Pulmonary artery endothelial cell (primary cell): ENCODE measurements at regions not wholly inside any gene's neighbourhood (a gene's known extent, or its start where the extent isn't known, plus 50 kb on each side); places are given as distances from the start of the nearest gene placed in this dataset.

ENCODE experiments used
- DNase-seq: peaks from one replicate; pipeline ENCODE4 v3.0.0-alpha.2; 2011; ENCODE audit warnings: low read depth, low spot score

DNA sequence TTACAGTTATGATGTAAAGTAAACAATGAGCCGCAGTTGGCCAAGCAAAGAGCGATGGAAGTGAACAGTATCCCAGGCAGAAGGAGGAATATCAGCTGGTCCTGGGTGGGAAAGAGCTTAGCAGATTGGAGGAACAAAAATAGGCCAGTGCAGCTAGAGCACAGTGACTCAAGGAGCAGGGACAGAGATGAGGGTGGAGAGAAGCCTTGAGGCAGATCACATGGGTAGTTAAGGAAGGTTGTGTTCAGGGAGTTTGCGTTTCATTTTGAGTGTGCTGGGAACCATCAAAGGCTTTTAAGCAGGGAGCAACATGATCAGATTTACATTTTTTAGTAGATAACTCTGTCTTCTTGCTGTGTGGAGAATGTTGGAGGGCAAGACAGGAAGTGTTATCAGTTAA, 113.6 kb downstream of the OAT start:
- no peak for DNase-seq

DNA sequence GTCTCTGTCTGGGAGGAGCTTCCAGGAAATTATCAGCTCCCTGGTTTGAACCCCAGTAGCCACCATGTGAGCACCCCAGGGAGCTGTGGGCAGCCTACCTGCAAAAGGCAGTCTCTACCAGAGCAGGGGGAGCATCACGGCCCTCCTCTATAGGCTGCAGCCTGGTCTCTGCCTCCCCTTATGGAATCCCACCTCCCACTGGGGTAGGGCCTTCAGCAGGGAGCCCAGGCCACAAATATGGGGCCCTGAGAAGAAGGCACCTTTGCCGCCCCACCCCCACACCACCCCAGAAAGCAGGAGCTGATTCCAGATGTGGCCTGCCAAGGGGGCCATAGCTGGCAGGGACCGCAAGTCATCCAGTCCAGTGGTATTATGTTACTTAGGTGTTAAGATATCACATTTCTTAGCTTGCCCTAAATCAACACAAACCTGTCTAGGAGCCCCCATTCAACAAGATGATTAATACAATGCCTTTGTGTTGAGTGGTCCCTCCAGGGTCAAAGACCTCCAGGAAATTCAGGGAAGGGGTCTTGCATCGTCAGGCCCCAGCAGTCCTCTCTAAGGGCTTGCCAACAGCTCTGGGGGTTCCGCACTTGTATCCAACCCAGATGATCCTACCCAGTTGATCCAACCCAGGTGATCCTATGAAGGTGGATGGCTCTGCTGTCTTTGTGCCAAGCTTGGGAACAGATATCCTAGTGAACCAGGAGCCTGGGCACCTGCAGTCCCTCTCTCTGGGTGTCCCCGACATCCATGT, 114.9 kb downstream of the OAT start:
- DNase-seq: no peak

DNA sequence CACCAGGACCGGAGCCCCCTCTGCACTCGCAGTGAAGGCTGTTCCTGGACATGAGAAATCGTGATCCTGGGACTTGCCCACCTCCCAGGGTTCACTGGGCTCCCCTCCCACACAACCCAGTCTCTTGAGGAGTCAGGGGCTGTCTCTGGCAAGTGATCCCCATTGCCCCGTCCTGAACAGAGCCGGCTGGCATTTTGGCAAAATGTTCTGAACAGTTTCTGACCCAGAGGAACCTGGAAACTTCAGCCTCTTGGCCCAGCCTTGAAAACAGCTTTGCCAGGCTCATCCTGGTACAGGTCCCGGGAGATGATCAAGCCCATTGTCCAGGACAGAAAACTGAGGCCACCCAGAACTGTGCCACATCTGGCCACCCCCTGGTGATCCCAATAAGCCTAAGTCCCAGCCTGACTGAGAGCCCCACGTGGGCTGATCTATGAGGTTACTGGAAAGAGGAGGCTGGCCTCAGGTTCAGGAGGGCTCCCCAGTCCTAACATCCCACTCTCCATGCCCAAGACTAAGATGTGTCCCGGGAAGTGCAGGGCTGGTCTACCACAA, 115.7 kb downstream of the OAT start:
- no peak for DNase-seq

DNA sequence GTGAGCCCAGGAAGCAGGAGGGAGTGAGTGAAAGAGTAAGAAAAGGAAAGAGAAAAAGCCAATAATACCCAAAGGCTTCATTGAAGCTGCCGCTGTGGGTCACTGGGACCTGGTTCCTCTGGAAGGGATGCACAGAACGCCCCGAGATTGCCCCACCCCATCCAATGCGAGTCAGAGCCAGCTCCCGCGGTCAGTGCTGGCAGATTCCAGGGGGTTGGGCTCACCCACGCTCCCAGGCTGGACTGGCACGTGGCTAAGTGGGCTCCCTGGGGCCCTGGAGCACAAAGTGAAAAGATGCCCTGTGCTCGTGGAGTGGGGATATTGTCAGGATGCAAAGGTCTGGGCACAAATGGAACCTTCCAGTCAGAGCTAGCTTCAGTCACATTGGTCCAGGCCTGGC, 117.0 kb downstream of the OAT start:
- no peak for DNase-seq

DNA sequence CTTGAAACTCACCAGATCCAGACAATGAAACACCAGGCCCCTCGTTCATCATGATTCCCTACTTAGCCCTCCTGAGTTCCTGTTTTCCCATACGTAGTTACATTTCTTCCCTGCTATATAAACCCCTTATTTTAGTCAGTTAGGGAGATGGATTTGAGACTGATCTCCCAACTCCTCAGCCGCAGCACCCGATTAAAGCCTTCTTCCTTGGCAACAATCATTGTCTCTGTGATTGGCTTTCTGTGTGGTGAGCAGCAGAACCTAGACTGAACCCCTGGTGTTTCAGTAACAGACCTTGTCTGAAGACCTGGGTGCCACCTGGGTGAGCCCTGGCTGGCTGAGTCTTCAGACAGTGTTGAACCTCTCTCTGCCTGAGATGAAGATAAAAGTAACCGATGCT, 118.0 kb downstream of the OAT start:
- no peak for DNase-seq

DNA sequence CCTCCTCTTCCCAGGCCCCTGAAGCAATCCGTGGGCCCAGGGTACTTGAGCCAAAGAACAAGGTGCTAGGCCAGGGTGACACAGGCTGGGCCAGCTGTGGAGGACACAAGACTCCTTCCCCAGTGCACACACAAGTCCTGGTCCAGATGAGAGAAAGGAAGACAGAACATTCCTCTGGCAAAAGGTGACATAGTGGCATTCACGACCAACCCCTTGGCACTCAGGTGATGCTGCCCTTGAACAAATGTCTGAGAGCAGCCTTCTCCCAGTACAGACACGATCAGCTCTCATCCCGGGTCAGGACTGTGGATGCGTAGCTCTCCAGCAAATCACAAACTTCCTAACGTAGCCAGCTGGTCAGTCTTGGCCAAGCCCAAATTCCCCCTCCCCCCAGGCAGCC, 118.5 kb downstream of the OAT start:
- DNase-seq: no peak

DNA sequence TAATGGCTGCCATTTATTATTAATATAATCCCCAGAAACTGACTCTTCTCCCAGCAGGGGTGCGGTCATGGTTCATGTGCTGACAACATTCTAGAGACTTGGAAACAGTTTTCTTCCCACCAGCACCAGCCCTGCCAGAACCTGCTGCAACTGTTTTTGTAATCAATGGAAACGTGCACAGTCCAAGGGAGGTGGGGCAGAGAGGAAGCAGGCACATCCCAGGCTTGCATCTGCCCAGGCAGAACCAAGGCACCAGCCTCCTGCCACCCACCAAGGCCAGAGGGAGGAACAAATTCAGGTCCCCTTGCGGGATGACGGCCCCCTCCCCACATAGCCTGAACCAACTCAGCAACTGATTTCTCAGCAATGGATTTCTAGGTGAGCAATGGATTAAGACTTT, 119.0 kb downstream of the OAT start:
- DNase-seq: no peak

DNA sequence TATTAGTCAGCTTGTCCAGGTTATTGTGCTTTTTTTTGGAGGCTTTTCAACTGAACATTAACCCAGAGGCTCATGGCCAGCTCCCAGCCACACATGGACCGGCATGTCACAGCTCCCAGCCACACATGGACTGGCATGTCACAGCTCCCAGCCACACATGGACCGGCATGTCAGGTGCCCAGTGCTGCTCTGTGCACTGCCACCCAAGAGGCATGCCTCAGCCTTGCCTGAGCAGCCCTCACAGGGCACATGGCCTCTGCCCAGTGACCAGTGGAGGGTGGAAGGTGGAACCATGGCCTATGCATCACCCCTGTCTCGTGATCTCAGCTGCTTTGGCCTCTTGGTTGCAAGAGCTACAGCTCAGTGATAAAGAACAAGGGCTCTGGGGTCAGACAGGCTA, 119.8 kb downstream of the OAT start:
- DNase-seq: no peak

DNA sequence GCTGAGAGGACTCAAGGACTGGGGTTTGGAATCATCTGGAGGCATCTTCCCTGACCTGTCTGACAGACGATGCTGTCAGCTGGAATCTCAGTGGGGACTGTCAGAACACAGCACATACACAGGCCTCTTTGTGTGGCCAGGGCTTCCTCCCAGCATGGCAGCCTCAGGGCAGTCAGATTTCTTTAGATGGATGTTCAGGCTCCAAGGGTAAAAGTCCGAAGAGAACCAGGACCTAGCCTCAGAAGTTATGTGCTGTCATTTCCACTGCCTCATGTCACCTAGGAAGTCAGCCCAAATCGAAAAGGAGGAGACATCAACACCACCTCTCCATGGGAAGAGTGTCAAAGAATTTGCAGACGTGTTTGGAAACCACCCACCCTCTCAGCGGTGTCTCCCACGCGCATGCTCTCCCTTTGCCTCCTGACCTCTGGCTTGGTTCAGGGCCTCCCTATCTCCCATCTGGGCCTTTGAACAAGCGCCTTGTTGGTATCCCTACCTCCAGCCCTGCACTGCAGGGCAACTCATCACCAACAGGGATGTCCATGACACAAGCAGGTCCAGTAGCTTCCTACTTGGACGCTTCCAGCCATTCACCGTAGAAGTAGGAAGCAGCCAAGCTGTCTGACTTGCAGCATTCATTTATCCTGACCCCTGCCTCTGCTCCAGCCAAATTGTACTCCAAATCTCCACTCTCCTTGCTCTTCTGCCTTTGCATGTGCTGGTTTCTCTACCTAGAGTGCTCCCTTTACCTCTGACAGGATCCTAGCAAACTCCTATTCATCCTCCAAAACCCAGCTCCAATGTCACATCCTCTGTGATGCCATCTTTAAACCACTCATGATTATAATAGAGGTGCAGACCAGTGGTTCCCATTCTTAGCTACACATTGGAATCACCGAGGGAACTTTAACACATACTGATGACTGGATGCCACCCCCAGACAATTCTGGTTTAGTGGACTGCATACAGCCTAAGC, 121.6 kb downstream of the OAT start:
- no peak for DNase-seq

DNA sequence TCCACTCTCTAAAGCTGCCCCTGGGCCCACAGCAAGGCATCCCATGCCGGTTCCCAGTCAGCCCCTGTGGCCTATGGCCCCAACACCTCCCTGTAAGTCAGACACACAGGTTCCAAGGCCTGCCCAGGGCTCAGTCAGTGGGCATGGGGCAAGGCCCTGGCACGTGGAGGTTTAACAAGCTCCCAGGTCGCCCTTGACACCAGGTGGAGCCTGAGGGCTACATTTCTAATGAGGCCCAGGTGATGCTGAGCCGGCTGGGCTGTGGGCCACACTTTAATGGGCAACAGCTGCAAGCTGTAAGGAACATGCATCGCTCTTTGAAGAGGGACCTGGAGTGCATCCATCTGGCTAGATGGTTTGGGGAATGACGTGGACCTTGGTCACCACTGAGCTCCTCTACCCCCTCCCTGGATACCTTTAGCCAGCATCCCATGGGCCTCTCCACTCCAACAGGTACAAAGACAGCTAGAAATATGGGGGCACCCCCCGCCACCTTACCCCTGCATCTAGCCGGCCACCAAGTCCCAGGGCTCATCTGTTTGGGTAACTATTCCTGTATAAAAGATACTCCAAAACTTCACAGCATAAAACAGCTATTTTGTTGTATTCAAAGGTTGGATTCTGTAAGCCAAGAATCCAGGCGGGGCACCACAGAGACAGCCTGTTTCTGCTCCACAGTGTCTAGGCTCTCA, 122.5 kb downstream of the OAT start:
- DNase-seq: no peak

DNA sequence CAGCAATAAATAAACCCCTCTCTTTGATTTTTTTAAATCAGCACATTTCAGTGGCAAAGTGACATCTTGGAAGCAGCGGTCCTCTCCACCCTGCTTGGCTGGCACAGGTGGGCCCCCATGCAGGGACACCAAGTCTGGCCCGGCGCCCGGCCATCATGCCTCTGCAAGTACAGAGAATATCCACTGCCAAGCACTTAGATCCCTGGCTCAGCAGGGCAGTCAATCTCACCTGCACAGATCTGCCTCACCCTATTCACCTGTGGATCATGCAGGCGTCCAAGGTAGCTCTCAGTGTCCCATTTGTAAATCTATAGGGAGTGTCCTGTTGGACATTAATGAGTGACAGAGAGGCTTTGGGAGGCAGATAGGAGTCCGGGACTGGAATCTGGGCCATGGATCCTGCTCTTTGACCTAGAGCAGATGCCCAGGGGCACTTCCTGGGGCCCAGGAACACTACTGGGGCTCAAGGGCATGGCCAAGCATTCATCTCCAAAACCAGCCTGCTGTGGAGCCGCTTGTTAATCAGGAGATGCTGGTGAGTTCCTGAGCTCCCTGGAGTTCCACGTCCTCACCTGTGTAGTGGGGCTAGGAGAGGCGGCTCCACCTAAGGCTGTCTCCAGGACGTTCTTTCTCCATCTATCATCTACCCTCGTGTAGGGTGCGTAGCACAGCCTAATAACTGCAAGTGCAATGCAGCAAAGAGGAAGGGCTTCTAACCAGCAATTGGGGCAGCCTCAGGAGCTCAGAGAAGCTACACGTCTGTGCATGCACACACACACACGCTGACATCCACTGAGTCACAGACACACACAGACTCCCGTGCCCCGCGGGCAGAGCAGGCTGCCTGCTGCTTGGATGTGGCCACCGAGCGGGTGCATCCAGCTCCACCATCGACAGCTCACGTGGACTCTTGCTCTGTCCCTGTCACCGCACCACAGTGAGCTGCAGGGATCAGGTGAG, 123.6 kb downstream of the OAT start:
- DNase-seq: no peak

DNA sequence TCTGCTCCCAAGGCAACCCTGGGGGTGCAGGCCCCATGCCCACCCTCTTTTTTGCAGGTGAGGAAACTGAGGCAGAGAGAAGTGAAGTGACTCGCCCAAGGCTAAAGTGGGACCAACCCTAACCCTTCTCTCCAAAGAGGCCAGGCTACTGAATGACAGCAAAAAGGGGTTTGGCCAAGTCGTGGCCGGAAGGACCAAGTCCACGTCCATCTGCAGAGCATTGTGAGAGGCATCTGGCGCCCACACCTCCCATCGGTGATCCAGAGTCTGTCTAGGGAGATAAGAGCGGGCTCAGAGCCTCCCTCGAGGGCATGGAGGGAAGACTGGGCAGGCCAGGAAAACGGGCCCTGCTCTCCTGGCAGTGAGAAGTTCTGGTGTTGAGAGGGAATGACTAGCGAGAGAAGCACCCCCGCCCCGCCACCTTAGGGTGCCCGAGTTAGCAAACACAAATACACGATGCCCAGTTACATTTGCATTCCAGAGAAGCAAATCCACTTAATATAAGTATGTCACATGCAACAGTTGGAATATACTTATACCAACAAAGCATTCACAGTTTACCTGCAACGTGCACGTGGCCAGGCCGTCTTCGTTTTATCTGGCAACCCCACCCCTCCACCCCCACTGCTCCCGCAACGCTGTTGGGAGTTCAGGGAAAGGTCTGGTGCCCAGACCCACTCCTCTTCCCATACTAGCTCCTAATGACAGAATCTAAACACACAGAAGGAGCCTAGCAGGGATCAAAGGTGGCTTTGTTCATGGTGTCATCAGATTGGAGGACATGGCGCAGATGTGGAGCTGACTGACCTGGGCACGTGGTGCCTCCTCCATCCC, 124.9 kb downstream of the OAT start:
- no peak for DNase-seq

DNA sequence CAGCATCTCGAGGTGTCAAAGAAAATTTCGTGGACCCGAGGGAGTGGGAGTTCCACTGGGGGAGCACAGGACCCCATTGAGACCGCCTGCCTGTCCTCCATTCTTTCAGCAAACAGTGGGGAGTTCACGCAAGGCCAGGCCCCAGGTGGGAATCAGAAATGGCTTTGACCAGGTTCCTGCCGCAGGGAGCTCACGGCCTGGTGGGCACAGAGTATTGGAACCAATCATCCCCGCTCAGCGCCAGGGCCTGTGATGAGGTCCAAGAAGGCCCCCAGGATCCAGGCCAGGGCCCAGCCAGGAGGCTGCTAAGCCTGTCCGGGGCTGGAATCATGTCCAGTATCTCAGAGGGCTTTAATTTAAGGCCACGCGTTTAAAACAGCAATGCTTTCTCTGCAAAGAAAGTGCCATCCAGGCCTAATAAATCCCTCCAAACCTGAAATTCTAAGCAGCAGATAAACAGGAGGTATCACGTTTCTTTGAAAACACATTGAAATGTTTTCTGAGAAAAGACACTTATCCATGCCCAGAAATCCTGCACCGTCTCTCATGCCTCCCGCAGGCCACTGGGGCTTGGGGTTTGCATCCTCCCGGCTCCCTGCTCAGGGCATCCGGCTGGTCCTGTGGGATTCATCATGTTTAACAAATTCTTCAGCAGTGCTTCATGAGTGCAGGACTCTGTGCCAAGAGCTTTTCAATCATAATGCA, 125.7 kb downstream of the OAT start:
- no peak for DNase-seq

DNA sequence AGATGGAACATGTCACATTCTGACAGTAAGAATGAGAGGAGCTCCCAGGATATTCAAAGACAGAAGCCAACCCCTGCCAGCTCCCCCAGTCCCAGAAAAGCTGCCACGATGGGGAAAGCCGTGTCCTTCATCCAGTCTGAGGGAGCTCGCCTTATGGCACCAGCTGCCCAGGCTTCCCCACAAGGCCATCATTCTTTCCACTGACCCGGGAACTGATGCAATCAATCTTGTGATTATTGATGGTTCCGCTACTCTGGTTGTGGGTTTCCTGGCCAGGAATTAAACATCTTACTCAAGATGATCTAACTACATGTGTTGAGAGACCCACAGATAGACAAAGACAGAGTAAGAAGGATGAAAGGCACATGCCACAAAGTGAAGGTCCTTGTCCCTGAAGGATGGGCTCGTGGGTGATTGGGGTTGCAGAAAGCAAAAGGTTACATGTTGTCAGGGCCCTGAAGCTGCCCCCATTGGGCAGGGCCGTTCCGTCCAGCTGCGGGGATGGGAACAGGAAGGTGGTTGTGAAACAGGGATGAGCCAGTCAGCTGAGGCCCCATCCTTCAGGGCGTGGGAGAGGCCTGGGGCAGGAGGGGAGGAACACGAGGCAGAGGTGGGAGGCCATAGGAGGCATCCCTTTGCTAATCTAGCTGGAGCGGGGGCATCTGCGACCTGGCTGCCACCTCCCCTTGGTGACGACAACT, 127.6 kb downstream of the OAT start:
- DNase-seq: no peak

DNA sequence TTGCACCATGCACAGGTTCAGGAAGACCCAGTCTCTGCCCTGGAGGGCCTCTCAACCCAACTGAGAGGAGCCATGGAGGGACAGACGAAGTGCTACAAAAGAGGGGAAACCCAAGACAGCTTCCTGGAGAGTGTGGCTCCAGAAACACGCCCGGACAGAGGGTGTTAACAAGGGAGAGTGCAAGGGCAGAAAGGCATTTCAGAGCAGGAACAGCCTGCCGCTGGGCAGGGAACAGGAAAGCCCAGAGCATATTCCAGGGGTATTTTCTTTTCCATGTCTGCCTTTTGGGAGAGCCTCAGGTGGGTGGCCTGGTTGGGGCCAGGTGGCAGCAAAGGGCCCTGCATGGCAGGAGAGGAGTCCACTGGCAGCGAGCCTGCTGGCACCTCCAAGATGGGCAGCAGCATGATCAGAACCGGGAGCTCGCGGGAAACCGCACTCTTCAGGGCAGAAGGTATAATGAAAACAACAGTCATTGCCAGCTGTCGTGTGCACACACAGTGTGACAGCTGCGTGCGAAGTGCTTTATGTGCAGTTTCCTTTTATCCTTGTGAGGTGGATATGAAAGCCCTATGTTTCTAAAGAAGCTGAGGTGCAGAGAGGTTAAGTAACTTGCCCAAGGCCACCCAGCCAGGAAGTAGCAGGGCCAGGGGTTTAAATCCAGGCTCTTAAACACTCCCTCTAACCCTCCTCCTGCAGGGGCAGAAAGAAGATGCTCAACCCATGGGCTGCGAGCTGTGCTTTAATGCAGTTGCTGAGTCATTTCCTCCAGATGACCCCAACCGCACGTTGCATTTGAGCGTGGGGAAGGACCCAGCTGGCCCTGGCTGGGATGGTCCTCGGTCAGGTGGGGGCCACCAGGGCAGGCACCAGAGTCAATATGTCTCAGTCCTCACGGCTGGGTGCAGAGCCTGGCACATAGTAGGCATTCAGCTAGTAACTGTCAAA, 128.6 kb downstream of the OAT start:
- DNase-seq: no peak

DNA sequence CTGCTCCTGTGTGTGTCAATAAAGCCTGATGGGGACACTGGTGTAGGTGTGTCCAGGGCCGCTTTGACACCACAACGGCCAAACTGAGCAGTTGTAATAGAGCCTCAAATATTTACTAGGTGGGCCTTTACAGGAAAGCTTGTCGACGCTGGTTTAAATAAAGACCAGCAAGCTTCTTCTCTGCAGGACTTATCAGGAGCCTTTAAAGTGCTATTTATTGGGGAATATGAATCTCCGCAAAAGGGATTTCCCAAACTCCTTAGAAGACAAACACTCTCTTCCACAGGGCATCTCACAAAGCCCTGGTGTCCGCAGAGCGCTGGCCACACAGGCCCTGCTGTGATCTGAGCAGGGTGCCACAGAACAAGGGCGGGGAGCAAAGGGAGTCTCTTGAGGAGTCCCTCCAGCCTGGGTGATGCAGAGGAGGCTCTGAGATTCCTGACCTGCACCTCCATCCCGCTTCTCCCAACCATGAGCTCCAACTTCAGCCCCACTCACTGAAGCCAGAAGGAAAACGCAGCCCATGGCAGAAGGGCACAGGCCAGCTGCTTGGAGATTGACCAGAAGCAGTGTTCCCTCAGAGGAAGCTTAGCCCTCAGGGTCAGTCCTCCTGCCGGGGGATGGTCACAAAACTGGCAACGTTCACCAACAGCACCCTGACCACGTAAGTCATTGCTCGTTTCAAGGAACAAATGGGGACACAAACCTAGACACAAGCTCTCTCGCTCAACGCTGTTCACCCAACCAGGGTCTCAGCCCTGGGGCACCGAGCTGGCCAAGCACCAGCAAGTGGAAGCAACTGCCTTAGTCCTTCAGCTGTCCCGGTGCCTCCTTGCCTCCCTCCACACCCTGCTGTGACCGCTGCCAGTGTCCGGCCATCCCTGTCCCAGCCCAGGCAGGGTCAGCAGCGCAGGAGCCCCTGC, 129.5 kb downstream of the OAT start:
- DNase-seq: no peak
